Cardiac septum (tissue), 1 donor: ENCODE measurements at regions not wholly inside any gene's neighbourhood (a gene's known extent, or its start where the extent isn't known, plus 50 kb on each side); places are given as distances from the start of the nearest gene placed in this dataset.

Source experiments
- DNase-seq: peaks from one replicate; pipeline ENCODE4 v3.0.0-alpha.2; 2020; ENCODE audit warnings: low spot score
- intact Hi-C: fragments of 100-400 bp; cut with DNase I; formaldehyde crosslinking; loops from one replicate; pipeline ENCODE4 v1.14.0; 2022
- donor health status: DM: no; HTN: no; CAD: no.

- no peak for DNase-seq
- intact Hi-C loops: no loop called here
Measured at GRCh38 chr10:2124135-2124534, 386.8 kb upstream of the ADARB2 start.

GRCh38 chr10:2122431-2123124 lies 385.3 kb upstream of the ADARB2 start:
- intact Hi-C loops: no loop called here

GRCh38 chr10:2121929-2122328 lies 384.6 kb upstream of the ADARB2 start:
- intact Hi-C loops: no loop called here
- no peak for DNase-seq

More at GRCh38 chr10:2122431-2123124, 385.3 kb upstream of the ADARB2 start:
- no peak for DNase-seq

GRCh38 chr10:2121315-2121714 lies 384.0 kb upstream of the ADARB2 start:
- DNase-seq: no peak
- intact Hi-C loops: no loop called here

GRCh38 chr10:2120746-2121145 lies 383.4 kb upstream of the ADARB2 start:
- intact Hi-C loops: no loop called here
- no peak for DNase-seq

- intact Hi-C loops: no loop called here
- no peak for DNase-seq
Measured at GRCh38 chr10:2119316-2119715, 382.0 kb upstream of the ADARB2 start.

- DNase-seq: no peak
- intact Hi-C loops: no loop called here
Measured at GRCh38 chr10:2118201-2118600, 380.9 kb upstream of the ADARB2 start.

- no peak for DNase-seq
- intact Hi-C loops: no loop called here
Measured at GRCh38 chr10:2117641-2118040, 380.3 kb upstream of the ADARB2 start.

GRCh38 chr10:2111965-2112364 lies 374.6 kb upstream of the ADARB2 start:
- no peak for DNase-seq
- intact Hi-C loops: no loop called here

GRCh38 chr10:2108496-2108895 lies 371.2 kb upstream of the ADARB2 start:
- DNase-seq: no peak
- intact Hi-C loops: no loop called here

- intact Hi-C loops: no loop called here
- no peak for DNase-seq
Measured at GRCh38 chr10:2106641-2107040, 369.3 kb upstream of the ADARB2 start.

- intact Hi-C loops: no loop called here
- no peak for DNase-seq
Measured at GRCh38 chr10:2099321-2099720, 362.0 kb upstream of the ADARB2 start.

- intact Hi-C loops: no loop called here
- no peak for DNase-seq
Measured at GRCh38 chr10:2097937-2098336, 360.6 kb upstream of the ADARB2 start.

GRCh38 chr10:2094171-2094570 lies 356.8 kb upstream of the ADARB2 start:
- DNase-seq: no peak
- intact Hi-C loops: no loop called here

GRCh38 chr10:2083591-2083990 lies 346.3 kb upstream of the ADARB2 start:
- DNase-seq: no peak
- intact Hi-C loops: no loop called here

- DNase-seq: no peak
- intact Hi-C loops: no loop called here
Measured at GRCh38 chr10:2081501-2081900, 344.2 kb upstream of the ADARB2 start.

- intact Hi-C loops: no loop called here
- DNase-seq: no peak
Measured at GRCh38 chr10:2079603-2080078, 342.3 kb upstream of the ADARB2 start.

- no peak for DNase-seq
- intact Hi-C loops: no loop called here
Measured at GRCh38 chr10:2077231-2077630, 339.9 kb upstream of the ADARB2 start.

- intact Hi-C loops: no loop called here
- DNase-seq: no peak
Measured at GRCh38 chr10:2076528-2076927, 339.2 kb upstream of the ADARB2 start.

GRCh38 chr10:2067015-2067414 lies 329.7 kb upstream of the ADARB2 start:
- intact Hi-C loops: no loop called here
- no peak for DNase-seq

- DNase-seq: no peak
- intact Hi-C loops: no loop called here
Measured at GRCh38 chr10:2054728-2055127, 317.4 kb upstream of the ADARB2 start.

- intact Hi-C loops: no loop called here
- no peak for DNase-seq
Measured at GRCh38 chr10:2053805-2054204, 316.5 kb upstream of the ADARB2 start.
